Upper lobe of right lung (tissue), 1 donor: ENCODE measurements at regions not wholly inside any gene's neighbourhood (a gene's known extent, or its start where the extent isn't known, plus 50 kb on each side); places are given as distances from the start of the nearest gene placed in this dataset.

Source experiments
- ATAC-seq: fragments of 200-7000 bp; cut with Tn5 transposase; one replicate; pipeline ENCODE4 v1.9.1; 2020; ENCODE audit warnings: mild to moderate bottlenecking, moderate library complexity
- DNase-seq: peaks from one replicate; pipeline ENCODE4 v3.0.0-alpha.2; 2020
- H3K27ac ChIP-seq: fragments of 200-600 bp; one replicate; pipeline ENCODE4 v1.8.0; 2022
- H3K27me3 ChIP-seq: fragments of 200-600 bp; one replicate; pipeline ENCODE4 v1.8.0; 2022; ENCODE audit warnings: mild to moderate bottlenecking
- H3K36me3 ChIP-seq: fragments of 200-600 bp; one replicate; pipeline ENCODE4 v1.8.0; 2022
- H3K4me1 ChIP-seq: fragments of 200-600 bp; one replicate; pipeline ENCODE4 v1.8.0; 2022
- H3K4me3 ChIP-seq: fragments of 200-600 bp; one replicate; pipeline ENCODE4 v1.8.0; 2022; ENCODE audit warnings: mild to moderate bottlenecking
- H3K9me3 ChIP-seq: fragments of 200-600 bp; one replicate; pipeline ENCODE4 v1.8.0; 2022
- CTCF ChIP-seq: fragments of 200-600 bp; IDR thresholded peaks from one replicate; pipeline ENCODE4 v1.8.0; 2022; ENCODE audit warnings: antibody characterized with exemption
- intact Hi-C: fragments of 100-400 bp; cut with DNase I; formaldehyde crosslinking; loops from one replicate; pipeline ENCODE4 v1.11.0; 2022
- donor health status: DM: no; HTN: yes; CAD: no; lungs with severe emphysema.

GRCh38 chr5:169512385-169512784 is 71.2 kb upstream of the SPDL1 start:
- Histone ChIP-seq H3K4me3 (no peak overlapping the region), H3K9me3 (no peaks in the 10 kb centered on the region), H3K36me3 (no peaks in the 10 kb centered on the region), H3K27me3 (no peaks in the 10 kb centered on the region), H3K27ac (no peak overlapping the region), H3K4me1 (no peaks in the 10 kb centered on the region)
- no peak for DNase-seq
- no peak for TF ChIP-seq CTCF
- no peak for ATAC-seq
- intact Hi-C loops = no loop called here

GRCh38 chr5:169511708-169512107 is 71.9 kb upstream of the SPDL1 start:
- ATAC-seq = no peak
- H3K4me1 ChIP-seq = no peaks in the 10 kb centered on the region
- TF ChIP-seq CTCF = no peak
- H3K27ac ChIP-seq = no peak overlapping the region
- H3K36me3 ChIP-seq = no peaks in the 10 kb centered on the region
- no peaks in the 10 kb centered on the region for H3K27me3 ChIP-seq
- no peak for DNase-seq
- H3K9me3 ChIP-seq = no peaks in the 10 kb centered on the region
- no peak overlapping the region for H3K4me3 ChIP-seq
- intact Hi-C loops = no loop called here

GRCh38 chr5:169507051-169507450 is 76.5 kb upstream of the SPDL1 start:
- Histone ChIP-seq H3K4me3 (no peak overlapping the region), H3K9me3 (no peaks in the 10 kb centered on the region), H3K4me1 (no peaks in the 10 kb centered on the region), H3K36me3 (no peaks in the 10 kb centered on the region), H3K27me3 (no peaks in the 10 kb centered on the region), H3K27ac (no peak overlapping the region)
- DNase-seq (no peak), ATAC-seq (no peak)
- no peak for TF ChIP-seq CTCF
- intact Hi-C loops = no loop called here

GRCh38 chr5:169503886-169504285 is 79.7 kb upstream of the SPDL1 start:
- no peak for TF ChIP-seq CTCF
- DNase-seq (no peak), ATAC-seq (no peak)
- H3K27ac ChIP-seq = no peak overlapping the region
- no peaks in the 10 kb centered on the region for H3K27me3 ChIP-seq
- no peaks in the 10 kb centered on the region for H3K4me1 ChIP-seq
- H3K36me3 ChIP-seq = no peaks in the 10 kb centered on the region
- intact Hi-C loops = no loop called here
- no peaks in the 10 kb centered on the region for H3K9me3 ChIP-seq
- no peak overlapping the region for H3K4me3 ChIP-seq

GRCh38 chr5:169499990-169500505 is 83.5 kb upstream of the SPDL1 start:
- no peak for ATAC-seq
- intact Hi-C loops = no loop called here
- TF ChIP-seq CTCF = no peak
- Histone ChIP-seq H3K9me3 (no peaks in the 10 kb centered on the region), H3K27me3 (no peaks in the 10 kb centered on the region), H3K36me3 (no peaks in the 10 kb centered on the region), H3K4me1 (no peaks in the 10 kb centered on the region), H3K4me3 (no peak overlapping the region), H3K27ac (no peak overlapping the region)
- no peak for DNase-seq

GRCh38 chr5:169496878-169497277 is 86.7 kb upstream of the SPDL1 start:
- ATAC-seq (no peak), DNase-seq (no peak)
- no peaks in the 10 kb centered on the region for H3K27me3 ChIP-seq
- no peak for TF ChIP-seq CTCF
- no peaks in the 10 kb centered on the region for H3K36me3 ChIP-seq
- H3K9me3 ChIP-seq = no peaks in the 10 kb centered on the region
- intact Hi-C loops = no loop called here
- no peak overlapping the region for H3K27ac ChIP-seq
- H3K4me3 ChIP-seq = no peak overlapping the region
- H3K4me1 ChIP-seq = no peaks in the 10 kb centered on the region
